Esophagus squamous epithelium (tissue), 4 donors: ENCODE measurements at regions not wholly inside any gene's neighbourhood (a gene's known extent, or its start where the extent isn't known, plus 50 kb on each side); places are given as distances from the start of the nearest gene placed in this dataset.

ENCODE experiments used
- CTCF ChIP-seq, 6 experiments: fragments of 450-650 bp in 4 of 6; fragments of 200-600 bp in 2 of 6; sonication (generic) in 2 of 6; IDR thresholded peaks; one replicate each; pipeline ENCODE4 v1.5.1; 2016 to 2019; ENCODE audit warnings: antibody characterized with exemption in 6 of 6, mild to moderate bottlenecking in 4 of 6, moderate library complexity in 4 of 6
- POLR2A ChIP-seq, 4 donors: fragments of 450-650 bp; IDR thresholded peaks; one replicate each; pipeline ENCODE4 v1.6.1; 2017; ENCODE audit warnings: antibody characterized with exemption in 4 of 4, mild to moderate bottlenecking in 4 of 4, moderate library complexity in 3 of 4

GRCh38 chr16:26826500-26826899 lies 240.2 kb upstream of the C16orf82 start:
- TF ChIP-seq CTCF (IDR thresholded peaks at IDR 0.05) (peak in 1 of 6 experiments; percentile 10), POLR2A (IDR thresholded peaks at IDR 0.05) (no peak)
